NT2/D1 (cell line): ENCODE measurements at regions not wholly inside any gene's neighbourhood (a gene's known extent, or its start where the extent isn't known, plus 50 kb on each side); places are given as distances from the start of the nearest gene placed in this dataset.

Experiments used
- DNase-seq: peaks from one replicate; pipeline ENCODE4 v3.0.0-alpha.2; 2011; ENCODE audit warnings: low read depth, low spot score
- H3K27me3 ChIP-seq: 2 replicates; pipeline ENCODE4 v1.6.0; 2011; ENCODE audit warnings: mild to moderate bottlenecking; ENCODE audit not compliant: insufficient read length, insufficient read depth
- H3K36me3 ChIP-seq: 2 replicates; pipeline ENCODE4 v1.6.1; 2011; ENCODE audit warnings: mild to moderate bottlenecking, low read length, mixed read lengths; ENCODE audit not compliant: insufficient read depth, insufficient read length
- H3K4me1 ChIP-seq: 2 replicates; pipeline ENCODE4 v1.5.1; 2011; ENCODE audit not compliant: insufficient read depth, insufficient read length
- H3K4me3 ChIP-seq: 2 replicates; pipeline ENCODE4 v1.5.1; 2011; ENCODE audit warnings: low read depth; ENCODE audit not compliant: insufficient read length
- H3K9ac ChIP-seq: 2 replicates; pipeline ENCODE4 v1.6.0; 2011; ENCODE audit warnings: low read depth; ENCODE audit not compliant: insufficient read length
- H3K9me3 ChIP-seq: 2 replicates; pipeline ENCODE4 v1.5.1; 2011; ENCODE audit warnings: mild to moderate bottlenecking, low read length; ENCODE audit not compliant: insufficient read depth
- SUZ12 ChIP-seq: IDR thresholded peaks from 2 replicates; pipeline ENCODE4 v1.6.1; 2011; ENCODE audit not compliant: insufficient read length, insufficient read depth; ENCODE audit errors: extremely low read depth
- YY1 ChIP-seq: IDR thresholded peaks from 2 replicates; pipeline ENCODE4 v1.6.1; 2011; ENCODE audit not compliant: insufficient read length, insufficient read depth
- ZNF274 ChIP-seq: IDR thresholded peaks from 2 replicates; pipeline ENCODE4 v1.6.1; 2011; ENCODE audit warnings: mild to moderate bottlenecking, low read depth, low read length

DNA sequence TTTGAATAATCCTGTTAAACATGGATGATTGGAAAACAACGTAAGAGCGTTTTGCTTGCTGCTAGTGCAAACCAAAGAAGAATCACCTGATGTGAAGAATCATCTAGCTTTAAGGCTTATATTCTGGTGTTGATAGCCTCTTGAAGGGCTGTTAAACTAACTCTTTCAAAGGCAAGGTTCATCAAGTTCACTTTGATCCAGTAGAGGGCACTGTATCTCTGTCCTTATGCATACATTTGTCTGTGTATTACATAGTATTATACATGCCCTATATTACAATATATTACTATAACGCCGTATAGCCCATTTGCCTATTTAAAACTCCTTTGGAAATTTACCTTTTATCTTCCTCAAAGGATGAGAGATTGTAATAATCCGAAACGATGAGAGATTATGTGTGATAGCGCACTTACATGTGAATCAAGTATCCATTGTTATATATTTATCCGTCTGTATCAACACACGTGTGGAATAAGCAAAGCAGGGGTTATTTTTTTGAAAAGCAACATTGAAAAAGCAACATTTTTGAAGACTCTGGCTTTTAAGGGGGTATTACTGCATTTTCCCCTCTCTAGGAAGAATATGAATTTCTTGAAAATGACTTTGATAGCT lies 50.8 kb upstream of the NRN1 start:
- Histone ChIP-seq H3K4me1 (no peaks in the 10 kb centered on the region), H3K27me3 (no peaks in the 10 kb centered on the region), H3K4me3 (no peak overlapping the region), H3K9ac (no peak overlapping the region), H3K9me3 (no peaks in the 10 kb centered on the region), H3K36me3 (no peaks in the 10 kb centered on the region)
- TF ChIP-seq SUZ12, result no peak
- TF ChIP-seq ZNF274, result no peak
- TF ChIP-seq YY1, result no peak
- peak; percentile 18 for DNase-seq
